Loucy (cell line): ENCODE measurements at regions not wholly inside any gene's neighbourhood (a gene's known extent, or its start where the extent isn't known, plus 50 kb on each side); places are given as distances from the start of the nearest gene placed in this dataset.

ENCODE experiments used
- H2AFZ ChIP-seq: fragments of 200-600 bp; sonication (generic); 2 replicates; pipeline ENCODE4 v1.6.0; 2016; ENCODE audit warnings: antibody characterized with exemption, mild to moderate bottlenecking, low read length, moderate library complexity
- H3F3A ChIP-seq: fragments of 200-600 bp; 2 replicates; pipeline ENCODE4 v1.6.0; 2016; ENCODE audit warnings: antibody characterized with exemption, low read depth, mild to moderate bottlenecking
- H3K27me3 ChIP-seq: fragments of 200-600 bp; sonication (generic); 2 replicates; pipeline ENCODE4 v1.6.1; 2014; ENCODE audit warnings: low read length, mild to moderate bottlenecking; ENCODE audit not compliant: insufficient read depth, poor library complexity, severe bottlenecking
- H3K36me3 ChIP-seq: fragments of 200-600 bp; sonication (generic); 2 replicates; pipeline ENCODE4 v1.6.1; 2016; ENCODE audit warnings: low read length; ENCODE audit not compliant: insufficient read depth
- H3K4me1 ChIP-seq: fragments of 200-600 bp; sonication (generic); 2 replicates; pipeline ENCODE4 v1.5.1; 2014; ENCODE audit warnings: low read length, mild to moderate bottlenecking; ENCODE audit not compliant: insufficient read depth, poor library complexity, severe bottlenecking
- H3K4me2 ChIP-seq: fragments of 200-600 bp; sonication (generic); 2 replicates; pipeline ENCODE4 v1.6.0; 2014; ENCODE audit warnings: antibody characterized with exemption, low read length, low read depth, mild to moderate bottlenecking; ENCODE audit not compliant: poor library complexity, severe bottlenecking
- H3K4me3 ChIP-seq: fragments of 200-600 bp; sonication (generic); 2 replicates; pipeline ENCODE4 v1.5.1; 2014; ENCODE audit warnings: low read length, mild to moderate bottlenecking, mixed read lengths; ENCODE audit not compliant: poor library complexity, severe bottlenecking
- H3K79me2 ChIP-seq: fragments of 200-600 bp; sonication (generic); 2 replicates; pipeline ENCODE4 v1.6.1; 2014; ENCODE audit warnings: low read length; ENCODE audit not compliant: insufficient read depth
- H3K9ac ChIP-seq: fragments of 200-600 bp; sonication (generic); 2 replicates; pipeline ENCODE4 v1.6.0; 2014; ENCODE audit warnings: mild to moderate bottlenecking, low read depth, low read length, moderate library complexity; ENCODE audit not compliant: poor library complexity, severe bottlenecking
- H3K9me2 ChIP-seq: fragments of 200-600 bp; sonication (generic); replicated peaks from 2 replicates; pipeline ENCODE4 v1.6.1; 2016; ENCODE audit warnings: low read depth, low read length, mixed read lengths
- H3K9me3 ChIP-seq: fragments of 200-600 bp; sonication (generic); 2 replicates; pipeline ENCODE4 v1.6.1; 2014; ENCODE audit warnings: mild to moderate bottlenecking, antibody characterized with exemption, low read length, low read depth; ENCODE audit not compliant: insufficient read depth
- H4K20me1 ChIP-seq: fragments of 200-600 bp; sonication (generic); 2 replicates; pipeline ENCODE4 v1.6.0; 2014; ENCODE audit warnings: antibody characterized with exemption, low read length, mild to moderate bottlenecking; ENCODE audit not compliant: insufficient read depth, poor library complexity, severe bottlenecking
- EZH2phosphoT487 ChIP-seq: fragments of 200-600 bp; IDR thresholded peaks from 2 replicates; pipeline ENCODE4 v1.6.1; 2018; ENCODE audit warnings: antibody characterized with exemption, mild to moderate bottlenecking, moderate library complexity, borderline replicate concordance
- TF ChIP-seq, protein P1 (sequence below): fragments of 200-600 bp; sonication (generic); conservative IDR thresholded peaks from 2 replicates; pipeline ENCODE4 v1.5.1; 2014; ENCODE audit warnings: mild to moderate bottlenecking, antibody characterized with exemption, low read length

DNA sequence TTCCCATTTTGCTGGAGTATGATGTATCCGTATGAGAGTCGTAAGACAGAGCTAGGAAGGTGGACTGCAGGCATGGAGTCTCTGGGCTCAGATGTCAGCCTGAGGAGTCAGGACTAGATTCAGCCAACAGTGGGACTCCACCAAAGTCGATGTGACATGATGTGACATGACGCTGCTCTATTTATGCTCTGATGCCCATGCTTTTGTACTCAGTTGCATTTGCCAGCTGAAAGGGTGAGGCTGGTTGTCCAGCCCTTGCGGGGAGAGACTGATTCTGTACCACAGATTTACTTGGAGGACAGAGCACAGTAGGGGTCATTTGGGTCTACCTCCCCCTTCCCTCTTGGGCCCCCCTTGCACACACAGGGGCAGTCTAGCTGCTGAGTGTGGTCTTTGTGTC is 88.5 kb upstream of the ATG10 start:
- H3K79me2 ChIP-seq: no peaks in the 10 kb centered on the region
- H3K4me3 ChIP-seq: no peak overlapping the region
- H4K20me1 ChIP-seq: no peaks in the 10 kb centered on the region
- H3K9me2 ChIP-seq: no peaks in the 10 kb centered on the region
- no peaks in the 10 kb centered on the region for H3K36me3 ChIP-seq
- no peak for TF ChIP-seq EZH2phosphoT487
- TF ChIP-seq, protein P1, sequence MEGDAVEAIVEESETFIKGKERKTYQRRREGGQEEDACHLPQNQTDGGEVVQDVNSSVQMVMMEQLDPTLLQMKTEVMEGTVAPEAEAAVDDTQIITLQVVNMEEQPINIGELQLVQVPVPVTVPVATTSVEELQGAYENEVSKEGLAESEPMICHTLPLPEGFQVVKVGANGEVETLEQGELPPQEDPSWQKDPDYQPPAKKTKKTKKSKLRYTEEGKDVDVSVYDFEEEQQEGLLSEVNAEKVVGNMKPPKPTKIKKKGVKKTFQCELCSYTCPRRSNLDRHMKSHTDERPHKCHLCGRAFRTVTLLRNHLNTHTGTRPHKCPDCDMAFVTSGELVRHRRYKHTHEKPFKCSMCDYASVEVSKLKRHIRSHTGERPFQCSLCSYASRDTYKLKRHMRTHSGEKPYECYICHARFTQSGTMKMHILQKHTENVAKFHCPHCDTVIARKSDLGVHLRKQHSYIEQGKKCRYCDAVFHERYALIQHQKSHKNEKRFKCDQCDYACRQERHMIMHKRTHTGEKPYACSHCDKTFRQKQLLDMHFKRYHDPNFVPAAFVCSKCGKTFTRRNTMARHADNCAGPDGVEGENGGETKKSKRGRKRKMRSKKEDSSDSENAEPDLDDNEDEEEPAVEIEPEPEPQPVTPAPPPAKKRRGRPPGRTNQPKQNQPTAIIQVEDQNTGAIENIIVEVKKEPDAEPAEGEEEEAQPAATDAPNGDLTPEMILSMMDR: no peak
- no peaks in the 10 kb centered on the region for H3K27me3 ChIP-seq
- H3F3A ChIP-seq: no peaks in the 10 kb centered on the region
- no peak overlapping the region for H2AFZ ChIP-seq
- H3K9me3 ChIP-seq: no peaks in the 10 kb centered on the region
- H3K4me1 ChIP-seq: no peaks in the 10 kb centered on the region
- H3K9ac ChIP-seq: no peak overlapping the region
- H3K4me2 ChIP-seq: no peak overlapping the region

DNA sequence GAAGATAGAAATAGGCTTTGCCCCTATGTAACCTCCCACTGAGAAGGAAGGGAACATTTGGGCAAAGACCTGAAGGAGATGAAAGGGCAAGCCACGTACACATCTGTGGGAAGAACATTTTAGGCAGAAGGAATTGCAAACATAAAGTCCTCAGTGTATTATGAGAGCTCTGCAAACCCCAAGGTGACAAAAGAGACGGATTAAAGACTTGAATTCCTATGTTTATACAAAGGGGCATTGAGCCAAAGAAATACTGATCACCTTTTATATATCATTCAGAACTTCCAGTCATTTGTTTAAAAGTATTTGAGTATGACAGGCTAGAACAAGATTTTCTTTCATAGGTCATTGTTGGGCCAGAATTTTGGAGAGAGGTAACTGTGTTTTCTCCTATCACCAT is 90.2 kb upstream of the ATG10 start:
- Histone ChIP-seq H3K9ac (no peak overlapping the region), H3K9me2 (no peaks in the 10 kb centered on the region), H3K9me3 (no peaks in the 10 kb centered on the region), H3K36me3 (no peaks in the 10 kb centered on the region), H3K27me3 (no peaks in the 10 kb centered on the region), H4K20me1 (no peaks in the 10 kb centered on the region), H3F3A (no peaks in the 10 kb centered on the region), H3K4me3 (no peak overlapping the region), H2AFZ (no peak overlapping the region), H3K4me1 (no peaks in the 10 kb centered on the region), H3K79me2 (no peaks in the 10 kb centered on the region), H3K4me2 (no peak overlapping the region)
- TF ChIP-seq, protein P1: no peak
- no peak for TF ChIP-seq EZH2phosphoT487

DNA sequence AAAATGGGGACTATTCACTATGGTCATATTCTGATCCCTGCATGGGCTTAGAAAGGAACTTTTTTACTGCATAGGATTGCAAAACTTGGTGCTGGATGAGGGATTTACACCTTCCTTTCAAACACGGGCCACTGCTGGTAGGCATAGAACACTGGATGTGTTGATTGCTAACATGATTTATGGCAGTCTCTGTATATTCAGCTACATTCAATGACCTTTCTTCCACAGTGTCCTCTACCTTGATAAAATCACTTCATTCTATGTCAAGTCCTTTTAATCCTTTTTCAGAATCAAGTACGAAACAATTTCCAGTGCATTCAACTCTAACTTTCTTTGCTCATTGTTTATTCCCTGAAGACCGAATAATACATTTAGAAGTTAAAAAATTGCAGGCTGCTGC is 91.9 kb upstream of the ATG10 start:
- no peak overlapping the region for H3K4me3 ChIP-seq
- H3K27me3 ChIP-seq: no peaks in the 10 kb centered on the region
- no peaks in the 10 kb centered on the region for H3K36me3 ChIP-seq
- H4K20me1 ChIP-seq: no peaks in the 10 kb centered on the region
- H3K4me2 ChIP-seq: no peak overlapping the region
- no peaks in the 10 kb centered on the region for H3K4me1 ChIP-seq
- no peaks in the 10 kb centered on the region for H3K9me2 ChIP-seq
- no peaks in the 10 kb centered on the region for H3K9me3 ChIP-seq
- H3K9ac ChIP-seq: no peak overlapping the region
- no peaks in the 10 kb centered on the region for H3K79me2 ChIP-seq
- no peak overlapping the region for H2AFZ ChIP-seq
- no peak for TF ChIP-seq EZH2phosphoT487
- TF ChIP-seq, protein P1: no peak
- H3F3A ChIP-seq: no peaks in the 10 kb centered on the region
